ENCODE measurements at regions not wholly inside any gene's neighbourhood (a gene's known extent, or its start where the extent isn't known, plus 50 kb on each side); places are given as distances from the start of the nearest gene placed in this dataset.
"Not testable (repeated sequence)": the region's sequence is repeated elsewhere in the genome, so short reads cannot be mapped to it uniquely, and the experiment has no call there.

DNA sequence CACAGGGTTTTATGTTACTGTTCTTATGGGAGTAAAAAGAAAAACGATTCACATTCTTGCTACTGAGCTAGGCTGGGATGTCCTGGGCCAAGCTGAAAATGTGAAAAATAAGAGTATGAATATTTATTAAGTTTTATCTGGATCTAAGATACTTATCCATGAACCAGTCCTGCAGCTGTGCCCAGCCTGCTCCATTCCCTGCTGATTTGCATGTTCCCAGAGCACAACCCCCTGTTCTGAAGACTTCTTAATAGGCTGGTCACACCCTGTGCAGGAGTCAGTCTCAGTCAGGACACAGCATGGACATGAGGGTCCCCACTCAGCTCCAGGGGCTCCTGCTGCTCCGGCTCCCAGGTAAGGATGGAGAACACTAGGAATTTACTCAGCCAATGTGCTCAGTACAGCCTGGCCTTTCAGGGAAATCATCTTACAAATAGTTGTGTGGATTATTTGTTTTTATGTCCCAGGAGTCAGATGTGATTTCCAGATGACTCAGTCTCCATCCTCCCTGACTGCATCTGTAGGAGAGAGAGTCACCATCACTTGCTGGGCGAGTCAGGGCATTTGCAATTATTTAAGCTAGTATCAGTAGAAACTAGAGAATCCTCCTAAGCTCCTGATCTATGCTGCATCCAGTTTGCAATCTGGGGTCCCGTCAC, 1319.1 kb downstream of the RPIA start:
- H2BK5ac ChIP-seq (ENCODE audit: low read depth, low read length, poor library complexity, severe bottlenecking); H3K79me1 ChIP-seq (ENCODE audit: low read depth in 1 of 2, low read length in 2 of 2); H3K36me3 ChIP-seq (ENCODE audit: control insufficient read depth, insufficient read depth, low read length); BruUV-seq (replicated peaks); in situ Hi-C loops (cut with MboI; ENCODE audit: low sequenced_read_pairs); H4K5ac ChIP-seq (ENCODE audit: low read depth, low read length); H3K4me3 ChIP-seq (ENCODE audit: insufficient read depth, low read depth, low read length); H4K20me1 ChIP-seq (ENCODE audit: insufficient read depth, low read length); H3K9me3 ChIP-seq (ENCODE audit: control insufficient read depth, insufficient read depth, low read length); H3K4ac ChIP-seq (ENCODE audit: low read depth, low read length); dilution Hi-C loops (cut with HindIII; ENCODE audit: low sequenced_read_pairs, unreplicated experiment); H3K9me1 ChIP-seq (ENCODE audit: insufficient read depth, low read length); H3K27me3 ChIP-seq (ENCODE audit: control insufficient read depth, insufficient read depth, low read length); H3K23ac ChIP-seq (ENCODE audit: low read depth, low read length); H3K4me2 ChIP-seq (ENCODE audit: low read depth, low read length); H3K9ac ChIP-seq (ENCODE audit: low read depth, low read length); ATAC-seq (ENCODE audit: low read depth); DNase-seq; H3K4me1 ChIP-seq (ENCODE audit: control insufficient read depth, insufficient read depth, low read length); H4K8ac ChIP-seq (ENCODE audit: low read depth in 2 of 2, low read length in 2 of 2); H4K91ac ChIP-seq (ENCODE audit: insufficient read depth, low read depth, low read length); POLR2A ChIA-PET (ENCODE audit: unreplicated experiment); H2BK20ac ChIP-seq (ENCODE audit: low read depth, low read length); H3K18ac ChIP-seq (ENCODE audit: low read depth, low read length); intact Hi-C loops (cut with micrococcal nuclease); H3K56ac ChIP-seq (ENCODE audit: extremely low read depth, insufficient read depth, low read length); H3K14ac ChIP-seq (replicated peaks; ENCODE audit: low read depth, low read length); H2AK9ac ChIP-seq (replicated peaks; ENCODE audit: low read depth, low read length, poor library complexity); H3K27ac ChIP-seq (ENCODE audit: insufficient read depth, low read length); H2AFZ ChIP-seq (replicated peaks; ENCODE audit: low read length, poor library complexity); H2AK5ac ChIP-seq (ENCODE audit: low read depth, low read length); H2BK15ac ChIP-seq (ENCODE audit: low read depth, low read length); CTCF ChIA-PET; H2BK120ac ChIP-seq (ENCODE audit: low read depth, low read length): not testable (repeated sequence)
- WGBS, 2 experiments (ENCODE audit: extremely low coverage in 2 of 2, insufficient read length in 1 of 2) = no CpG with 5 or more reads among the region's 4 CpGs

DNA sequence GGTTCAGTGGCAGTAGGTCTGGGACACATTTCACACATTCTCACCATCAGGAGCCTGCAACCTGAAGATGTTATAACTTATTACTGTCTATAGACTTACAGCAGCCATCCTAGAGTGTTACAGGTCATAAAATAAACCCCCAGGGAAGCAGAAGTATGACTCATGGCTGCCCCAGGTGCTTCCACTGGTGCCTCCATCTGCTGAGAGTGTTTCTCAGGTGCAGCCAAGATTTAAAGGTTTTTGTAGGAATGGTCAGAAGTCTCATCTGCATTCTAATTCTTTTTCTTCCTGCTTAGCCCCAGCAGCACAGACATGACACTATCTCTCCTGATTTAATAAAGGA, 1319.6 kb downstream of the RPIA start:
- H3K9me3 ChIP-seq (ENCODE audit: control insufficient read depth, insufficient read depth, low read length); H3K4ac ChIP-seq (ENCODE audit: low read depth, low read length); H4K5ac ChIP-seq (ENCODE audit: low read depth, low read length); H3K4me2 ChIP-seq (ENCODE audit: low read depth, low read length); DNase-seq; CTCF ChIA-PET; H3K56ac ChIP-seq (ENCODE audit: extremely low read depth, insufficient read depth, low read length); H3K4me1 ChIP-seq (ENCODE audit: control insufficient read depth, insufficient read depth, low read length); ATAC-seq (ENCODE audit: low read depth); H2AFZ ChIP-seq (replicated peaks; ENCODE audit: low read length, poor library complexity); H2AK9ac ChIP-seq (replicated peaks; ENCODE audit: low read depth, low read length, poor library complexity); H3K9ac ChIP-seq (ENCODE audit: low read depth, low read length); BruUV-seq (replicated peaks); H2BK120ac ChIP-seq (ENCODE audit: low read depth, low read length); H3K18ac ChIP-seq (ENCODE audit: low read depth, low read length); H3K14ac ChIP-seq (replicated peaks; ENCODE audit: low read depth, low read length); H3K79me1 ChIP-seq (ENCODE audit: low read depth in 1 of 2, low read length in 2 of 2); H2BK15ac ChIP-seq (ENCODE audit: low read depth, low read length); intact Hi-C loops (cut with micrococcal nuclease); H4K20me1 ChIP-seq (ENCODE audit: insufficient read depth, low read length); dilution Hi-C loops (cut with HindIII; ENCODE audit: low sequenced_read_pairs, unreplicated experiment); H3K36me3 ChIP-seq (ENCODE audit: control insufficient read depth, insufficient read depth, low read length); H2AK5ac ChIP-seq (ENCODE audit: low read depth, low read length); H2BK5ac ChIP-seq (ENCODE audit: low read depth, low read length, poor library complexity, severe bottlenecking); H2BK20ac ChIP-seq (ENCODE audit: low read depth, low read length); POLR2A ChIA-PET (ENCODE audit: unreplicated experiment); H3K23ac ChIP-seq (ENCODE audit: low read depth, low read length); H3K27me3 ChIP-seq (ENCODE audit: control insufficient read depth, insufficient read depth, low read length); H3K27ac ChIP-seq (ENCODE audit: insufficient read depth, low read length); H3K4me3 ChIP-seq (ENCODE audit: insufficient read depth, low read depth, low read length); H3K9me1 ChIP-seq (ENCODE audit: insufficient read depth, low read length); H4K91ac ChIP-seq (ENCODE audit: insufficient read depth, low read depth, low read length); H4K8ac ChIP-seq (ENCODE audit: low read depth in 2 of 2, low read length in 2 of 2); in situ Hi-C loops (cut with MboI; ENCODE audit: low sequenced_read_pairs): not testable (repeated sequence)
